Ovary (tissue), 7 donors: ENCODE measurements at regions not wholly inside any gene's neighbourhood (a gene's known extent, or its start where the extent isn't known, plus 50 kb on each side); places are given as distances from the start of the nearest gene placed in this dataset.
"Not testable (repeated sequence)": the region's sequence is repeated elsewhere in the genome, so short reads cannot be mapped to it uniquely, and the experiment has no call there.

ENCODE experiments used
- DNase-seq, 5 donors: peaks; one replicate each; pipeline ENCODE4 v3.0.0-alpha.2; 2019 to 2020
- H3K27ac ChIP-seq, 2 donors: fragments of 200-600 bp; one replicate each; pipeline versions ENCODE4 v1.5.1 to v1.8.0; 2019 to 2022
- H3K27me3 ChIP-seq: fragments of 200-600 bp; one replicate; pipeline ENCODE4 v1.8.0; 2022
- H3K36me3 ChIP-seq: fragments of 200-600 bp; sonication (generic); one replicate; pipeline ENCODE4 v1.5.1; 2019
- H3K4me1 ChIP-seq: one replicate; pipeline ENCODE4 v1.8.1; 2013; ENCODE audit warnings: mild to moderate bottlenecking, moderate library complexity; ENCODE audit not compliant: insufficient read depth
- H3K4me3 ChIP-seq: fragments of 200-600 bp; sonication (generic); one replicate; pipeline ENCODE4 v1.5.1; 2017
- H3K9me3 ChIP-seq, 2 donors: fragments of 200-600 bp in 1 of 2; sonication (generic) in 1 of 2; one replicate each; pipeline versions ENCODE4 v1.5.1 to v1.8.1; 2013 to 2019; ENCODE audit warnings: mild to moderate bottlenecking in 1 of 2, moderate library complexity in 1 of 2
- EP300 ChIP-seq: sonication (generic); formaldehyde crosslinking; IDR thresholded peaks from one replicate; pipeline ENCODE4 v1.6.1; 2017; ENCODE audit warnings: antibody characterized with exemption
- POLR2A ChIP-seq: fragments of 450-650 bp; IDR thresholded peaks from one replicate; pipeline ENCODE4 v1.6.1; 2017; ENCODE audit warnings: antibody characterized with exemption, mild to moderate bottlenecking, moderate library complexity
- WGBS, 3 donors: extraction: QIAGEN DNeasy Blood & Tissue Kit in 1 of 3; methylation state at CpG; one replicate each; pipeline versions ENCODE4 v1.1.5 to v1.1.7; 2013 to 2017; 5-methylcytosine and 5-hydroxymethylcytosine counted together
- intact Hi-C, 4 donors: fragments of 100-400 bp; cut with DNase I; formaldehyde crosslinking; loops; one replicate each; pipeline versions ENCODE4 v1.11.0 to v1.15.1; 2022 to 2023
- TF ChIP-seq, protein P1 (sequence below), 3 donors: fragments of 450-650 bp in 2 of 3; fragments of 200-600 bp in 1 of 3; IDR thresholded peaks; one replicate each; pipeline versions ENCODE4 v1.5.1 to v1.8.0; 2016 to 2022; ENCODE audit warnings: antibody characterized with exemption in 3 of 3, mild to moderate bottlenecking in 1 of 3
- donor health status: DM: no; HTN: no; CAD: no; lungs with moderate emphysema.
- donor health status: DM: no; HTN: no; CAD: no.
- donor health status: Bipolar disorder and iron deficiency.
- donor health status: DM: no; HTN: no; CAD: no.
- donor health status: DM: yes; HTN: yes; CAD: no.

DNA sequence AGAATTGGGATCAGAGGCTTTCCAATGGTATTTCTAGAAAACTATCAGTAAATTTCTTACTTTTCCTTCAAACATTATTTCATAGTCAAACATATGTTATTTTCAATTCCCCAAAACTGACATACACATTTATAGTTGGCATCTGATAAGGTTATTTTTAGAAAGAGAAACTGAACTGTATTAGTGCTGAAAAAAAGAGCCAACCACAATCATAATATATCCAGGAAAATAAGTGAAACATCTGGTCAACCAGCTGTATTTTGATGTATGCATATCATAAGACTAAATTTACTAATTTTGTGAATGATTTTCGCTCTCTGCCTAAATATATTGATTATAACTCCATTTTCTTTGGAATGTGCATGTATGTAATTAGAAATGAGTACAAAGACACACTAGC is 554.2 kb downstream of the FLRT2 start:
- WGBS, 3 donors = 71 to 88% (median 81%) methylated on average over 1 of the region's 1 CpG
- Histone ChIP-seq H3K4me3 (no peak overlapping the region), H3K27ac (no peak overlapping the region), H3K27me3 (no peaks in the 10 kb centered on the region), H3K9me3 (no peaks in the 10 kb centered on the region), H3K4me1 (no peaks in the 10 kb centered on the region), H3K36me3 (no peaks in the 10 kb centered on the region)
- TF ChIP-seq POLR2A (no peak), EP300 (no peak)
- TF ChIP-seq, protein P1, sequence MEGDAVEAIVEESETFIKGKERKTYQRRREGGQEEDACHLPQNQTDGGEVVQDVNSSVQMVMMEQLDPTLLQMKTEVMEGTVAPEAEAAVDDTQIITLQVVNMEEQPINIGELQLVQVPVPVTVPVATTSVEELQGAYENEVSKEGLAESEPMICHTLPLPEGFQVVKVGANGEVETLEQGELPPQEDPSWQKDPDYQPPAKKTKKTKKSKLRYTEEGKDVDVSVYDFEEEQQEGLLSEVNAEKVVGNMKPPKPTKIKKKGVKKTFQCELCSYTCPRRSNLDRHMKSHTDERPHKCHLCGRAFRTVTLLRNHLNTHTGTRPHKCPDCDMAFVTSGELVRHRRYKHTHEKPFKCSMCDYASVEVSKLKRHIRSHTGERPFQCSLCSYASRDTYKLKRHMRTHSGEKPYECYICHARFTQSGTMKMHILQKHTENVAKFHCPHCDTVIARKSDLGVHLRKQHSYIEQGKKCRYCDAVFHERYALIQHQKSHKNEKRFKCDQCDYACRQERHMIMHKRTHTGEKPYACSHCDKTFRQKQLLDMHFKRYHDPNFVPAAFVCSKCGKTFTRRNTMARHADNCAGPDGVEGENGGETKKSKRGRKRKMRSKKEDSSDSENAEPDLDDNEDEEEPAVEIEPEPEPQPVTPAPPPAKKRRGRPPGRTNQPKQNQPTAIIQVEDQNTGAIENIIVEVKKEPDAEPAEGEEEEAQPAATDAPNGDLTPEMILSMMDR (IDR thresholded peaks at IDR 0.05) = no peak
- DNase-seq = no peak
- intact Hi-C loops = no loop called here

DNA sequence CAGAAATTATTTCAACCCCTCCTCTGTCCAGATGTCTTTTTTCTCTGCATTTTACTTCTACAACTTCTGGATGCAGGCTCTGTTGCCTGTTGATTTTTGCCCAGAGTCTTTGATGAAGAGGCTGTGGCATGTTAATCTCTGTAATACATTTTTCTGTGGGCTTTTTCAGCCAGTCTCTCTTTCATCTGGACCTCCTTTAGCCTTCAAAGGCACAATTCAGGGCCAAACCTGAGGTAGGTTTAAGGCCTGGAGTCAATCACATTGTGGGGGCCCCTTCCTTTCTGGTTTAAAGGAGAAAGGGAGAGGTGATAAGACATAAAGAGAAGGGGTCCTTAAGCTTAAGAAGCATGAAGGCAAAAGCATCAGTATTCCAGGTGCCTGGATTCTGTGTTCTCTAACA is 553.7 kb downstream of the FLRT2 start:
- intact Hi-C loops = no loop called here
- DNase-seq = no peak
- no peaks in the 10 kb centered on the region for H3K36me3 ChIP-seq
- no peak overlapping the region for H3K4me3 ChIP-seq
- TF ChIP-seq, protein P1 (IDR thresholded peaks at IDR 0.05) = no peak
- TF ChIP-seq POLR2A (no peak), EP300 (no peak)
- no peaks in the 10 kb centered on the region for H3K9me3 ChIP-seq
- no peaks in the 10 kb centered on the region for H3K4me1 ChIP-seq
- H3K27ac ChIP-seq = no peak overlapping the region
- no peaks in the 10 kb centered on the region for H3K27me3 ChIP-seq

DNA sequence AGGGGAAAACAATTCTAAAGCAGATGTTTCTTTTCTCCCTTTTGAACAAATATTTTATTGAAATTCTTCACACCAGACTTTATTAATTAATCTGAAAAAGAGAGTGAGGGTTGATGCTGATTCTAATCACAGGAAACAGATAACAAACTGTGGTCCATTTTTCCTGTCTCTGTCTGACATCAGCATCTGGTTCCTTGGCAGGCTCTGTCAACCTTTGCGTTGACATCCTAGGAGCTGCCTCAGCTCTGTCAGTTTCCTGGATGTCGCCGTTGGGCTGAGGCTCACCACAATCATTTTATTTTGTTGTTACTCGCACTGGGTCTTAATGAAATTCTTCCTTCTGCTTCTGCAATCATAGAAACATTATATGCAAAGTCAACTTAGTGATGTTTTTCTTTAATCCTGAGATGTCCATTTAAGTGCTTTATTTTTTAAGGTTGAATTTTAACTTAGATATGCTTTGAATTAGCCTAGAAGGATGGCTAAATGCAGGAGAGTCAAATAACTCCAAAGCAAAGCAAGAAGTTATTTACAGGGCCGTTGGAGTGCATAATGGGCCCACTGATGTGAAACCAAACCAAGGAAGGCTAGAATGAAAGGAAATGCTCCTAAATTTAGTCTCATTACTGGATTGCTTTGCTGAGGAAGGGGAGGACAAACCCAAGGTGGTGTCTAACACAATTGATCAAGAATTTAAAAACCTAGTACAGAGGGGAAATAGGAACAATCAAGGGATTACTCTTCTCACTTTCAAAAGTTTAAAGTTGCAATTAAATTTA is 542.4 kb downstream of the FLRT2 start:
- intact Hi-C loops = no loop called here
- WGBS, 3 donors = 28 to 35% (median 32%) methylated on average over 5 of the region's 5 CpGs
- Histone ChIP-seq H3K27ac (no peak overlapping the region), H3K27me3 (no peaks in the 10 kb centered on the region), H3K9me3 (no peaks in the 10 kb centered on the region), H3K4me3 (no peak overlapping the region), H3K36me3 (no peaks in the 10 kb centered on the region), H3K4me1 (no peaks in the 10 kb centered on the region)
- TF ChIP-seq POLR2A = no peak
- TF ChIP-seq EP300 = no peak
- TF ChIP-seq, protein P1 (IDR thresholded peaks at IDR 0.05) = no peak
- DNase-seq = no peak

DNA sequence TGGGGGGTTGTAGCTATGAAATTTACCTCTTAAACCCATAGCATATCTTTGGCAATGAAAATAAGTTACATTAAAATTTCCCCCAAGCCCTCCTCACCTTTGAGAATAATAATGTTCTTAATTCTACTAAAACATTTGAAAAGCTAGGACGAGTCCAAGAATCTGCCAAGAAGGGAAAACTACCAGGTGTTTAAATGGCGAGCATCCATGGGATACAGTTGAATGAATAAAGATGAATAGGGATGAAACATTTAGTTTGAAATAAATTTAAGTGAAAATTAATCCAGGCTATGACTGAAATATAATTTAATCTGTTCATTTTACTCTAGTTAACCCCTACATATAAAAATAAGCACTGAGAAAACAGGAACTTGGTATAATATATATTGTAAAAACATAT is 536.7 kb downstream of the FLRT2 start:
- no peak for DNase-seq
- WGBS, 3 donors = 17 to 34% (median 33%) methylated on average over 2 of the region's 2 CpGs
- intact Hi-C loops = no loop called here
- Histone ChIP-seq H3K4me3 (no peak overlapping the region), H3K36me3 (no peaks in the 10 kb centered on the region), H3K27me3 (no peaks in the 10 kb centered on the region), H3K9me3 (no peaks in the 10 kb centered on the region), H3K27ac (no peak overlapping the region), H3K4me1 (no peaks in the 10 kb centered on the region)
- TF ChIP-seq EP300 = no peak

DNA sequence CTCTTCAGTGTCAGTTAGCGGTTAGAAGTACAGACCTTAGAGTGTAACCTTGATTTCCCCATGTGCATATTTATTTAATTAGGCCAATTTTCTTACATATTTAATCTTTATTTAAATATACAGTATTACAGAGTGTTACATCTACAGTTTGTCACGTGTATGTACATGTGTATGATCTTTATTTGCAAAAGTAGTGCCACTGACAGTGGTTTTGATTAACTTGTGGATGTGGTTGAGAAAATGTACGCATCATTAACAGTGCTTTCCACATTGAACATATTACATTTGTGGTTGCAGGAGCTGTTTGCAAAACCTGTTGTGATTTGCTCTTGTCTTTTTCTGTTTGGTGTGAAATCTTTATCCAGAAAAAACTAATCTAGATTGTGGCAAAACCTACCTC is 535.5 kb downstream of the FLRT2 start:
- no peak for DNase-seq
- Histone ChIP-seq H3K4me3 (no peak overlapping the region), H3K27ac (no peak overlapping the region), H3K36me3 (no peaks in the 10 kb centered on the region), H3K4me1 (no peaks in the 10 kb centered on the region), H3K27me3 (no peaks in the 10 kb centered on the region), H3K9me3 (no peaks in the 10 kb centered on the region)
- intact Hi-C loops = no loop called here
- no peak for TF ChIP-seq POLR2A
- no peak for TF ChIP-seq EP300
- TF ChIP-seq, protein P1 (IDR thresholded peaks at IDR 0.05) = no peak
- 89 to 91% (median 90%) methylated on average over 3 of the region's 3 CpGs for WGBS, 3 donors

DNA sequence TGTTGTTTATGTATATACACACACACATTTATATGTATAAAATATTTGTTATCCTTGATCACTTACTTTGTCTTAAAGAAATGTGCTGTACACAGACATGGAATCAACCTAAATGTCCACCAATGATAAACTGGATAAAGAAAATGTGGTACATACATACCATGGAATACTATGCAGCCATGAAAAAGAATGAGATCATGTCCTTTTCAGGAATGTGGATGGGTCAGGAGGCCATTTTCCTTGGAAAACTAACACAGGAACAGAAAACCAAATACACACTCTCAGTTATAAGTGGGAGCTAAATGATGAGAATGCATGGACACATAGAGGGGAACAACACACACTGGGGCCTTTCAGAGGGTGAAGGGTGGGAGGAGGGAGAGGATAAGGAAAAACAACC is 534.7 kb downstream of the FLRT2 start:
- H3K4me1 ChIP-seq, H3K36me3 ChIP-seq, H3K27ac ChIP-seq, DNase-seq, H3K27me3 ChIP-seq, intact Hi-C loops, H3K9me3 ChIP-seq, H3K4me3 ChIP-seq: not testable (repeated sequence)
